Stimulated activated naive CD8-positive, alpha-beta T cell treated with anti-CD3 and anti-CD28 coated beads, Interleukin-15, Interleukin-2, amounts not matched to agents 100 U/mL and 50 U/mL, for 24 hours (primary cell): ENCODE measurements at regions not wholly inside any gene's neighbourhood (a gene's known extent, or its start where the extent isn't known, plus 50 kb on each side); places are given as distances from the start of the nearest gene placed in this dataset.

Experiments used
- ATAC-seq: fragments of 150-1000 bp; cut with Tn5 transposase; one replicate; pipeline ENCODE4 v1.10.0; 2021
- DNase-seq: peaks from one replicate; pipeline ENCODE4 v3.0.0; 2021

GRCh38 chr10:16352146-16352545 is 84.7 kb upstream of the PTER start:
- DNase-seq, result no peak
- no peak for ATAC-seq

GRCh38 chr10:16360001-16360400 is 76.8 kb upstream of the PTER start:
- no peak for ATAC-seq
- DNase-seq, result no peak

- ATAC-seq (no peak), DNase-seq (no peak)
These were observed 76.4 kb upstream of the PTER start for GRCh38 chr10:16360425-16360824.

- DNase-seq (no peak), ATAC-seq (no peak)
These were observed 75.7 kb upstream of the PTER start for GRCh38 chr10:16361086-16361485.

- DNase-seq (no peak), ATAC-seq (no peak)
These were observed 73.1 kb upstream of the PTER start for GRCh38 chr10:16363741-16364140.

- ATAC-seq (no peak), DNase-seq (no peak)
These were observed 69.1 kb upstream of the PTER start for GRCh38 chr10:16367621-16368292.

GRCh38 chr10:16381083-16381482 is 55.7 kb upstream of the PTER start:
- DNase-seq (no peak), ATAC-seq (no peak)

- DNase-seq (no peak), ATAC-seq (no peak)
These were observed 52.8 kb upstream of the PTER start for GRCh38 chr10:16384021-16384420.

- DNase-seq (no peak), ATAC-seq (no peak)
These were observed 50.0 kb upstream of the PTER start for GRCh38 chr10:16386855-16387254.
